Activated CD8-positive, alpha-beta memory T cell treated with anti-CD3 and anti-CD28 coated beads for 36 hours (primary cell): ENCODE measurements at regions not wholly inside any gene's neighbourhood (a gene's known extent, or its start where the extent isn't known, plus 50 kb on each side); places are given as distances from the start of the nearest gene placed in this dataset.
"Not testable (repeated sequence)": the region's sequence is repeated elsewhere in the genome, so short reads cannot be mapped to it uniquely, and the experiment has no call there.

Source experiments
- CTCF ChIA-PET: fragments of 350-600 bp; sonication (Branson Sonifier 250); formaldehyde crosslinking; loops from one replicate; lab custom pipeline; 2021; ENCODE audit warnings: antibody characterized with exemption; lab: Charles Lee
- POLR2A ChIA-PET: fragments of 350-600 bp; sonication (Branson Sonifier 250); formaldehyde crosslinking; loops from one replicate; lab custom pipeline; 2021; ENCODE audit warnings: antibody characterized with exemption; lab: Charles Lee

DNA sequence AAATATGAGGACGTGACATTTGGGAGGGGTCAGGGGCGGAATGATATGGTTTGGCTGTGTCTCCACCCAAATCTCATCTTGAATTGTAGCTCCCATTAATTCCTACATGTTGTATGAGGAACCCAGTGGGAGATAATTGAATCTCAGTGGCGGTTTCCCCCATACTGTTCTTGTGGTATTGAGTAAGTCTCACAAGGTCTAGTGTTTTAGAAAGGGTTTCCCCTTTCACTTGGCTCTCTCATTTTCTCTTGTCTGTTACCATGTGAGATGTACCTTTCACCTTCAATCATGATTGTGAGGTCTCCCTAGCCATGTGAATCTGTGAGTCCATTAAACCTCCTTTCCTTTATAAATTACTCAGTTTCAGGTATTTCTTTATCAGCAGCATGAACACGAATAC is 663.6 kb upstream of the CHRM3 start:
- CTCF ChIA-PET: no interaction called here
- POLR2A ChIA-PET: no interaction called here

DNA sequence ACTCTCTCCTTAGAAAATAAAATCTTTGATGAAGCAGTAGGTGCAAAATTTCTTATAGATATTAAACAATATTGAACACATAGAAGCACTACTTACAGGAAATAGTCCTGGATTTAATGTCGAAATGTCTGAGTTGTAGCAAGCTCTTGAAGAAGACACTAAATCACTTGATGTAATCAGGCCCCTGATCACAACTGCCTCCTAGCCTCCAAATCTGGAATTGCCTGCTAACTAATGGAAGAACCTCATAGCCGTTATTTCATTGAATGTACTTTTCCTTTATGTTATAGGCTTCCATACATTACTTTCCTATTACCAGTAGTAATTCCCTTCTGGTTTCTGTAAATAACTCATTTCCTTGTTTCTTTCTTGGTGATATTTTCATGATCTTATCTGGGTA is 675.7 kb upstream of the CHRM3 start:
- CTCF ChIA-PET: no interaction called here
- POLR2A ChIA-PET: no interaction called here

DNA sequence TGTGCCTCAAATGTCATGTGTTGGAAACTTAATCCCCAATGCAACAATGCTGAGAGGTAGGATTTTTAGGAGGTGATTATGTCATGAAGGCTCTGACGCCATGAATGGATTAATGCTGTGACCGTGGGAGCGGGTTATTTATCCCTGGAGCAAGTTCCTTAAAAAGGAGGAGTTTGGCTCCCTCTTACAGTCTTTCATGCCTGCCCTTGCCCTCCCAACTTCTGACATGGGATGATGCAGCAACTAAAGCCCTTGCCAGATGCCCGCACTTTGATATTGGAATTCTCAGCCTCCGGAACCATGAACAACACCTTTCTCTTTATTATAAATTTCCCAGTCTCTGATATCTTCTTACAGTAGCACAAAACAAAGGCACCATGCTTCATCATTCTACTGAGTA is 685.3 kb upstream of the CHRM3 start:
- ChIA-PET CTCF (no interaction called here), POLR2A (no interaction called here)

DNA sequence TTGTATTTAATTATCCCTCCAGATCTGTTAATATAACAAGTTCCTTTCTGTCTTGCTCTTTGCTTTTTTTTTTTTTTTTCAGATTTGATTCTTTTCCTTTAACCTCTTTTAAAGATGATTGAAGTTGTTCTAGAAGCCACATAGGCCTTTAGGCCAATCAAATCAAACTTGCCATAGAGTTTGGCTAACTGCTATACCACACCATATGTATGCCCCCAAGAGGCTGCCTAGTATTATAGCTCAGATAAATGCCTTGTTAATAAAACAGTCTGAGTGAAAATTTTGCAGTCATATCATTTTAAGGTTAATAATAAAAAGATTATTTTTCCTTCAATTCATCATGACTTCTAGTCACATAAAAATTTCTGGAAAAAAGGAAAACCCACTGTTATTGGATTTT is 696.0 kb upstream of the CHRM3 start:
- CTCF ChIA-PET: no interaction called here
- POLR2A ChIA-PET: no interaction called here

DNA sequence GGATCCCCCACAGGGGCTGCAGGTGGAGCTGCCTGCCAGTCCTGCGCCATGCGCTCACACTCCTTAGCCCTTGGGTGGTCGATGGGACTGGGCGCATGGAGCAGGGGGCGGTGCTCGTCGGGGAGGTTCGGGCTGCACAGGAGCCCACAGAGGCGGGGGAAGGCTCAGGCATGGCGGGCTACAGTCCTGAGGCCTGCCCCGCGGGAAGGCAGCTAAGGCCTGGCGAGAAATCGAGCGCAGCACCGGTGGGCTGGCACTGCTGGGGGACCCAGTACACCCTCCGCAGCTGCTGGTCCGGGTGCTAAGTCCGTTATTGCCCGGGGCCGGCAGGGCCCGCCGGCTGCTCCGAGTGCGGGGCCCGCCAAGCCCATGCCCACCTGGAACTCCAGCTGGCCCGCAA is 701.8 kb upstream of the CHRM3 start:
- CTCF ChIA-PET, POLR2A ChIA-PET: not testable (repeated sequence)

DNA sequence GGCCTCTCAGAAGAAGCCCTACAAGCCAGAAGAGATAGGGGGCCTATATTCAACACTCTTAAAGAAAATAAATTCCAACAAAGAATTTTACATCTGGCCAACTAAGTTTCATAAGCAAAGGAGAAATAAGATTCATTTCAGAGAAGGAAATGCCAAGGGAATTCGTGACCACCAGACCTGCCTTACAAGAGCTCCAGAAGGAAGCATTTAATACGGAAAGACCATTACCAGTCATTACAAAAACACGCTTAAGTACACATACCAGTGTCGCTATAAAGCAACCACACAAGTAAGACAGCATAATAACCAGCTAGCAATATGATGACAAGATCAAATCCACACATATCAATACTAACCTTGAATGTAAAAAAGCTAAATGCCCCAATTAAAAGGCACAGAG is 704.9 kb upstream of the CHRM3 start:
- CTCF ChIA-PET: no interaction called here
- POLR2A ChIA-PET: no interaction called here

DNA sequence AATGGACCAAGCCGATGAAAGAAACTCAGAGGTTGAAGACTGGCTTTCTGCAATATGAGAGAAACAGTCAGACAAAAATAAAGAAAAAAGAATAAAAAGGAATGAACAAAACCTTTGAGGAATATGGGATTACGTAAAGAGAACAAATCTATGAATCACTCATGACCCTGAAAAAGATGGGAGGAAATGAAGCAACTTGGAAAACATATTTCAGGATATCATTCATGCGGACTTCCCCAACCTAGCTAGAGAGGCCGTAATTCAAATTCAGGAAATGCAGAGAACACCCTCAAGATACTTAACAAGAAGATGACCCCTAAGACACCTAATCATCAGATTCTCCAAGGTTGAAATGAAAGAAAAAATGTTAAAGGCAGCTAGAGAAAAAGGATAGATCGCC is 705.3 kb upstream of the CHRM3 start:
- ChIA-PET POLR2A (no interaction called here), CTCF (no interaction called here)

DNA sequence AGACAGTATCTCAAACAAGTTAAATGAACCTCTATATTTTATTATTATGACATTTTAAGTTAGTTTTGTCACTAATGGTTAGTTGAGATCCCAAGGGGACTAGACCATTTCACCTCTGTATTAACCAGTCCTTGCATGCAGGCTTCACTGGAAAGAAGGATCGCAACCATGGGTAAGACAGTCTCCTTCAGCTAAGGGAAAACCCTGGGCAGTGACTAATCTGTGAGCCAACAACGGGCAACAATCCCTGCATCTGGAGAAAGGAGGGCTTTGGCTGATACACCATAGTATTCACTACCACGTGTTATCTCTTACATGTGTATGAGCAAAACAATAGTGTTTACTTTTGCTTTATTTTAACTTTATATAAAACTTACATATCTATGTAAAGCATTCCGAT is 708.8 kb upstream of the CHRM3 start:
- CTCF ChIA-PET: no interaction called here
- POLR2A ChIA-PET: no interaction called here

DNA sequence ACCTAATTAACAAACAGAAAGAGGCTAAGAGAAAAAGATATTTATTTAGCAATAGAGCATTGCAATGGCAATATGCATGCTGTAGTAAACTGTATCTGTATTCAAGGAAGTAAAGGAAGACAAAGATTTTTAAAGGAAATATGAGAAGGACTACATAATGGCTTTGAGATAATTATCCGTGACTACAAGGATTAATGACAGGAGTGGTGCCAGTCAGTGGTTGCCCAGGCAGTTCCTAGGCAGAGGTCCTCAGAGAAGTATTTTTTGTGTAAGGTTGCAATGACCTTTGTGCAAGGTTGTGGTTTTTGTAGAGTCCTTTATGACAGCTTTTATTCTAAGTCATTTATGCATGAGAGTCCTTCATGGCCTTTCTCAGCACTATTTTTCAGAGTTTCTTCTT is 711.1 kb upstream of the CHRM3 start:
- CTCF ChIA-PET: no interaction called here
- POLR2A ChIA-PET: no interaction called here

DNA sequence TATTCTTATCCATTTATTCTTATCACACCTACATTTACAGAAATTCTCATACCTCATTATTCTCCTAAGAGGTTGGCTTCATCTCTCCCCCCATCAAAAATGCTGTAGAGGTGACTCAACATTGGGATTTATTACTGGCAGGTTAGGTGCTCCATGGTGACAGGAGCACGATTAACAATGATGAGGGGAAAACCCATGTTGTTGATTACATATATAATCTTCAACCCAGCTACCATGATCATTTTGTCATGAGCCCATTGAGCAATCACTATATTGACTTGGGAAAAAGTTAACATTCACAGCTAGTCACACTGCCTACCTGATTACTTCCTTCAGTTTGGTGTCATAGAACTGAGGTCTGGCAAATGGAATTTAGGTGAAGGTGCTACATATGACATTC is 712.1 kb upstream of the CHRM3 start:
- CTCF ChIA-PET: no interaction called here
- POLR2A ChIA-PET: no interaction called here

DNA sequence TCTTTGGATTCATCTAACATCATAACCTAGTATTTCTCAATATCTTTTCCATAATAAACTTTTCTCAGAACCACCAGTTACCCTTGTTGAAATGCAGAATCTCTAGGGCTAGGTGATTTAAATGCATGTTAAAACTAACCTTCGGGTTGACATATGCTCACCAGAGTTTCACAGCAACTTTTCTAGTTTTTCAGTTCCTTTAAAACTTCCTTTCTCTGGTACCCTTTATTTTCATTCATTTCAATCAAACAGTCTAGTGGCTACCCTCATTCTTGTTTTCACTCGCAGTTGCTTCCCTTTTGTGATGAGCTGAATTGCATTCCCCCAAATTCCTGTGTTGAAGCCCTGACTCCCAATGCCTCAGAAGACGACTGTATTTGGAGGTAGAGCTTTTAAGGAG is 712.8 kb upstream of the CHRM3 start:
- POLR2A ChIA-PET: no interaction called here
- CTCF ChIA-PET: no interaction called here

DNA sequence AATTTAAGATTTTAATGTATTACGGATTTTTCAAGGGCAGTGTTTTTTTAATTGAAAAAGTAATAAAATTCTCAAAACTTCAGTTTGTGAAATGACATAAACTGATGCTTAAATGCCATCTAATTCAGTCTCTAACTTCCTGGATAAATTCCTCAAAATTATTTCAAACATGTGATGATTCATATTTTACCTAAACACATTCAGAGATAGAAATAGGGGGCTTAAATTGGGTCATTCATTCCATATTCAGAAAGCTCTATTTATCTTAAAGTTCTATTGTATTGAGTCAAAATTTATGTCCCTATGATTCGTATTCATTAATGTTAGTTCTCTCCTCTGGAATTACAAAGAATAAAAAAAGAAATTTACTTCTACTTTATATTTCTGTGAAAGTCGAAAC is 713.6 kb upstream of the CHRM3 start:
- ChIA-PET CTCF (no interaction called here), POLR2A (no interaction called here)

DNA sequence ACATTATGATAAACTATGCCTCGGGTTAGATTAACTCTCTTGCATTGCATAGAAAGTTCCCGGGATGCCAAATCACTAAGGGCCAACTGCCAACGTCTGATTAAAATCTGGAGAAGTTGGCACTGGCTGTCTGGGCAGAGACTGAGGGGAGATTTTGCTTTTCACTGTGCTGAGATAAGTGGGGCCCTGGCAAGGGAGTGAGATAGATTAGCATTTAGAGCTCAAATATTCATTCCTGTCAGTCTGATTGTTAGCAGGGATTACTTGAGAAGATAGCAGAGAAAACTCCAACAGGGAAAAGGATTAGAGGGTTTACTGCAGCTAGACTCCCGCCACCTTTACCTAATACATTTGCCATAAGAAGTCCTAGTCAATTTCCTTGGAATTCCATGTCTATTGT is 714.1 kb upstream of the CHRM3 start:
- ChIA-PET POLR2A (no interaction called here), CTCF (no interaction called here)

DNA sequence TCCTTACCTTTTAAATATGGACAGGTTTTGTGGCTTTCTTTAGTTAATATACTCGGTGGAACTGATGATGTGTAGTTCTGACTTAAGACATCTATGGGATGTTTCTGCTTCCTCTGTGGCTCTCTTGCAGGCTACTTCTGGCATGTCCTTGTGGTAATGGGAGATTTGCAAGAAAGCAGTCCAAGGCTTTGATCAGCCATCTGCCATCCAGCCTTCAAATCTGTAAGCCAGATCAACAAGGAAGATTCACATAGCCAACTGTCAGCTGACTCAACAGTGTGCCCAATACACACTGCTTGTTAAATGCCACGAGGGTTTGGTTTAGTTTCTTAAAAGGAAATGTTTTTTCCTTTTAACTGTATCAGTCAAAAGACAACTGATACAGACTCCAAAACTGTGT is 722.2 kb upstream of the CHRM3 start:
- ChIA-PET CTCF (no interaction called here), POLR2A (no interaction called here)

DNA sequence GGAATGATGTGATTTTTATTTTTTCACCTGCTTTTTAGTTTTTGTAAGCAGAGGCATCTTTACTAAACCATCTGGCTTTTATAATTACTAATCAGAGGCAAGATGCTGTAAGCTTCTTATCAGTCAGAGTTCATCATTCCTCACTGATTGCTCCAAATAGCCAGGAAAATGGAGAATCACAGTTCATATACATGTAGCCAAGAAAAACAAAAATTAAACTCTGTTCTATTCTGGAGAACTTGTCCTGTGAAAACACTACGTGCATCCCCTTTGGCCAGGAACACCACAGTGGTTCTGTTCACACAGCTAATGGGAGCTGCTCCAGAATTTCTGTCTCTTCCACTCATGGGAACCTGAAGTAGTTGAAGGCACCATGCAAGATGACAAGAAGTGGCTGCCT is 725.5 kb upstream of the CHRM3 start:
- ChIA-PET CTCF (no interaction called here), POLR2A (no interaction called here)

DNA sequence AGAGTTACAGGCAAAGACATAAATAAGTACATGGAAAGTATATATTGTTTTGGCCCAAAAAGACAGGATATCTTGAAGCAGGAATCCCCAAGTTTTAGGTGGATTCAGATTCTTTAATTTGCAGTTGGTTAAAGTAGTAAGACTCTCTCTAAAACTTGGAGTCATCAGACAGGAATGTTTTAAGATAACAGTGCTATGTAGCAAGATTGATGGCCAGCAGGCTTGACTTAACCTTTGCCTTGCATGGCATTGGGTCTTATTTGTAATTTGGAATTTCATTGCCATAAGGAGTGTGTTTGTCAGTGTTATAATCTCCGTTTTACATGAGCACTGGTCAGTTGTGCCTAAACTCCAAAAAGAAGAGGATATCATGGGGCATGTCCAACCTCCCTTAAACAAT is 727.6 kb upstream of the CHRM3 start:
- POLR2A ChIA-PET: no interaction called here
- CTCF ChIA-PET: no interaction called here

DNA sequence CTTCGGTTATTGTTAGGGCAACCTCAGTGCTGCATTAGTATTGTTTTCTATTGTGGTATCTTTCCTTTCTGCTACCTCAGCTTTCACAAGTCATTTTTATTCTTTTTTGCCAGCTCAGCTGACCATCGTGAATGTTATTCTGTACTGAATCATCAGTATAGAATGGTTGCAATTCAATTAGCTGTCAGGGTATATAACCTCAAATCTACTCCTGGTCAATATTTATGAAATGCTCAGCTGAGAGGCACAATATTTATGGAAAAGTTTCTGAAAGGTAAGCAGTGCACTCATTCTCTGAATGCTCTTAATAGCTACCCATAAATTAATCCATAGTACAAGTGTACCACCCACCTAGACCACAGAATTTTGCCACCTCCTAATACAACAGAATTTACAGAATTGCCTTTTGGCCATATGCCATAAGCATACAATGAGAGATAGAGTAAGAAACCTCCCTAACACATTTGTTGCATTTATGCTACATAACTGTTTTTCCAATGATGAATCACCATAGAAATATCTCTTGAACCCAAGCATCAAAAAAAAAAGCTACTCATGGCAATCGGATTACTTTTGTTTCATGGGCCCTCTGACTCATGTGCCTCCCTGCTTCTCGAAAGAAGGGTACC is 732.6 kb upstream of the CHRM3 start:
- POLR2A ChIA-PET: no interaction called here
- CTCF ChIA-PET: no interaction called here

DNA sequence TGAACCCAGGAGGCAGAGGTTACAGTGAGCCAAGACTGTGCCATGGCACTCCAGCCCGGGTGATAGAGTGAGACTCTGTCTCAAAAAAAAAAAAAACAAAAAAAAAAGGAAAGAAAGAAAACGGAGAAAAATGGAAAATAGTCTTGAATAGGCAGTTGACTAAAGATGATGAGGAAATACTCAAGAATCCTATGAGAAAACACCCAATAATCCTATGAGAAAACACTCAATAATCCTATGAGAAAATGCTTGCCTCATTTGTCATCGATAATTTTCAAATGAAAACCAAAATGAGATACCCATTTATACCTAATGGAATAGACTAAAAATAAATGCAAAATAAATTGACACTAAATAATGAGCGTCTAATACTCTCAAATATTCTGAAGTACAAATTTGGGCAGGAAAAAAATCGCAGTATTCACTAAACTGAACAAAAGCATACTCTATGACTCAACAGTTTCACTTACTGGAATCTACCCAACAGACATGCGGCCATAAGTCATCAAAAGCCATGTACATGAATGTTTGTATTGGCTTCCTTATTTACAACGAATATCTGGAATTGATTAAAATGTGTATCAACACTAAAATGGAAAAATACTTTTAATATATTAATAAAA is 733.9 kb upstream of the CHRM3 start:
- ChIA-PET POLR2A (no interaction called here), CTCF (no interaction called here)

DNA sequence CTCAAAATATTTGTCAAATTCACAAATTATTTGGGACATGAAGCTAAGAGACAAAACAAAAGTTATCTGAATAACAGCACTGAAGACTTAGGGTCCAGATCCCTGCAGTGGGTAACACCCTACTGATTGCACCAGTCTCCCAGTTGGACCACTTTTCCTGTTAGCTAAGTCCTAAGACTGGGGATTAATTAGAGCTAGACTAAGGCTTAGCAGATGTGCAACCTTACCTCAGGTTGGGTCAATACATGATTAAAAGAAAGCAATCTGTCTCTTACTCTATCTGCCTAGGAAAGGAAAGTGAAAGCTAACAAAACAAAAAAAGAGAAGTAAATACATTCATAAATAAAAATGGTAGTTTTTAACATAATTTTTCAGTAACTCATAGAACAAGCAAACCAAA is 737.2 kb upstream of the CHRM3 start:
- POLR2A ChIA-PET: no interaction called here
- CTCF ChIA-PET: no interaction called here

DNA sequence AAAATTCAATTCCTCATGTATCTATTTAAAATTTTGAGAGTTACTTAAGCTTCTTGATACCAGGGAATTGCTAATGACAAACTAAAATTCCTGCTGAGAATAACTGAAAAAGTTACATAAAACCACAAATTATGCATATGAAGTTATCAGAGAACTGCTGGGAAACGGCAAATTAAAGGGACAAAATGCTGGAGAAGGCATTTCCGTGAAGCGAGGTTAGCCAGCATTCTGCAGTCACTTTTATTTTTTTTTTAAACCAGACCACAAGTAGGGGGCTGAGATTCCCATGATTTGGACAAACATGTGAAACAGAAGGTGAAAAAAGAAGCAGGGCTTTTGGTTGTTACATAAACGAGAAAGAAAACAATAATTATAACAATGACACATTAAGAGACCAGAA is 737.6 kb upstream of the CHRM3 start:
- ChIA-PET CTCF (no interaction called here), POLR2A (no interaction called here)

DNA sequence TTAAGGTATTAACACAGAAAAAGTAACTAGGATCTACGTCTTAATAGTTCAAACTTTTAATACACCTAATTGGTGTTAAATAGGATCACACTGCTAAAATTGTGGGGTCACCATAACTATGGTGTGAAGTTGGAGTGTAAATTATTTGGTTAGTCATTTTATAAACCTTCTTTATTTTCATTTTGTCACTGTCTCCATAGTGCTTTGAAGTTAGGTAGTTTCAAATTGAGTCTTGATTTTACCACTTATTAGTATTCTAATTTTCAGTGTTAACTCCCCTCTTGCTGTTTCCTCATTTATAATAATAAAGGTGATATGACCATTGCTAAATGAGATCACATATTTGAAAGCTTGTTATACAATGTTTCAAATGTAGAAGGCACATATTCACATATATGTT is 738.1 kb upstream of the CHRM3 start:
- POLR2A ChIA-PET: no interaction called here
- CTCF ChIA-PET: no interaction called here

DNA sequence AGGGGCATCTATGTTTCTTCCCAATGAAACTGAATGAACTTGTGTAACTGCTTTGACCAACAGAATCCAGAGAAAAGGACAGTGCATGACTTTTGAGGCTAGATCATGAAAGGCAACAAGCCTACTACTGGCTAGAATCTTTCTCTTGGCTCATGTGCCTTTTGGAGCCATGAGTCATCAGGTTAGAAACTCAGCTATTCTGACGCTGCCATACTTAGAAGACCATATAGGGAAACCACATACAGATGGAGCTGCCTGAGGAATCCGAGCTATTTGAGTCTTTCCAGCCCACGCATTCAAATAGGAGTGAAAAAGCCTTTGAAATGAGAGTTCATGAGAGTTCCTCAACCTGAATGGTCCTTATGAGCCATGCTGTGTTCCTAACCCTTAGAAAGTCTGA is 738.5 kb upstream of the CHRM3 start:
- CTCF ChIA-PET: no interaction called here

More for the DNA sequence above, 738.5 kb upstream of the CHRM3 start:
- POLR2A ChIA-PET: no interaction called here
